EL (cell line): ENCODE measurements at regions not wholly inside any gene's neighbourhood (a gene's known extent, or its start where the extent isn't known, plus 50 kb on each side); places are given as distances from the start of the nearest gene placed in this dataset.
"Not testable (repeated sequence)": the region's sequence is repeated elsewhere in the genome, so short reads cannot be mapped to it uniquely, and the experiment has no call there.

Experiments used
- DNase-seq: peaks from one replicate; pipeline ENCODE4 v3.0.0-alpha.2; 2016

DNA sequence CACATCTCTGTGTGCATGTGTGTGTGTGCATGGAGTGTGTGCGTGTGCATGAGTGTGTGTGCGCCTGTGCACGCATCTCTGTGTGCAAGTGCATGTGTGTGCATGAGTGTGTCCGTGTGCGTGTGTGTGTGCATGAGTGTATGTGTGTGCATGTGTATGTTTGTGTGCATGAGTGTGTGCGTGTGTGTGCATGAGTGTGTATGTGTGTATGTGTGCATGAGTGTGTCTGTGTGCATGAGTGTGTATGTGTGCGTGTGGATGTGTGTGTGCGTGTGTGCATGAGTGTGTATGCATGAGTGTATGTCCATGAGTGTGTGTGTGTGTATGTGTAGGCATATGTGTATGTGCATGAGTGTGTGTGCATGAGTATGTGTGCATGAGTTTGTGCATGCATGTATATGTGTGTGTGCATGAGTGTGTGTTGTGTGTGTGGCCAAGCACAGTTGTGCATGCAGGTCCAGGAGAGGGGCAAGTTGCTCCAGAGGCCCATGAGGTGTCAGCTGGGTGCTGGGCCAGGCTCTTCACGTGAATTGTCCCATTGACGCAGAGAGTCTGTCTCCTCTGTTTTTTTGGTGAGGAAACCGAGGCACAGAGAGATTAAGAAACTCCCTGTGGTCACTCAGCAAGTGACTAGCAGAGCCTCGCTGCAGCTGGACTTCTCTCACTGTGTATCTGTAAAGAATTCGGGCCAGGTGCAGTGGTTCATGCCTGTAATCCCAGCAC is 75.5 kb downstream of the ASB1 start:
- DNase-seq, result no peak

DNA sequence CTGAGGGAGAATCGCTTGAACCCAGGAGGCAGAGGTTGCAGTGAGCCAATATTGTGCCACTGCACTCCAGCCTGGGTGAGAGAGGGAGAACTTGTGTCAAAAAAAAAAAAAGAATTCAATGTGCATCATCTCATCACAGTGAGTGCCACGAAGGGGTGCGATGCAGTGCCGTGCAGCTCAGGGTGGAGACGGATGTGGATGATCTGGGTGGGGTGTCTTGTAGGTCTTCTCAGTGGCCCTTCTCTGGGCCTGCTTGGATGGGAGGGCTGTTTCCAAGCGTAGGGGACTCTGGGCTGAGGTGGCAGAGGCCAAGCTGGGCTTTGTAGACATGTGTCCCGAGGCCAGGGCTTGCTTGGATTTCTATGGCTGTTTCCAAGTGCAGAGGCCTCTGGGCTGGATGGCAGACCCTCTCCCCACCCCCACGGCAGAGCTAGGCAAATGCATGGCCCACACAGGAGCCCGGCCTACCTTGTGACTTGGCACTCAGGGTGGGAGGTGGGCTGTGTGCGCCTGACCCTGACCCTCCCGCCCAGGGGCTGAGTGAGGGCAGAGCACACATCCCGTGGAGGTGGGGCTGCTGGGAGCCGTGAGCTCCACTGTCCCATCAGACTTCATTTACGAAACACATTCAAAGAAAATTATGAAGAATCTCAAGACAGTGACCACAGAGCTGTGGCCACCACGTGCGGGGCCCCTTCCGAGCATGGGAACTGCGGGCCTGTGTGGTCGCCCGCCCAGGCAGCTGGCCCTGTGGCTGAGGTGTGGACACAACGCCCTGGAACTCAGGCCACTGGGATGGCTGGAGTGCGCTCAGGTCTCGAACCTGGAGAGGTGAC is 76.4 kb downstream of the ASB1 start:
- no peak for DNase-seq

DNA sequence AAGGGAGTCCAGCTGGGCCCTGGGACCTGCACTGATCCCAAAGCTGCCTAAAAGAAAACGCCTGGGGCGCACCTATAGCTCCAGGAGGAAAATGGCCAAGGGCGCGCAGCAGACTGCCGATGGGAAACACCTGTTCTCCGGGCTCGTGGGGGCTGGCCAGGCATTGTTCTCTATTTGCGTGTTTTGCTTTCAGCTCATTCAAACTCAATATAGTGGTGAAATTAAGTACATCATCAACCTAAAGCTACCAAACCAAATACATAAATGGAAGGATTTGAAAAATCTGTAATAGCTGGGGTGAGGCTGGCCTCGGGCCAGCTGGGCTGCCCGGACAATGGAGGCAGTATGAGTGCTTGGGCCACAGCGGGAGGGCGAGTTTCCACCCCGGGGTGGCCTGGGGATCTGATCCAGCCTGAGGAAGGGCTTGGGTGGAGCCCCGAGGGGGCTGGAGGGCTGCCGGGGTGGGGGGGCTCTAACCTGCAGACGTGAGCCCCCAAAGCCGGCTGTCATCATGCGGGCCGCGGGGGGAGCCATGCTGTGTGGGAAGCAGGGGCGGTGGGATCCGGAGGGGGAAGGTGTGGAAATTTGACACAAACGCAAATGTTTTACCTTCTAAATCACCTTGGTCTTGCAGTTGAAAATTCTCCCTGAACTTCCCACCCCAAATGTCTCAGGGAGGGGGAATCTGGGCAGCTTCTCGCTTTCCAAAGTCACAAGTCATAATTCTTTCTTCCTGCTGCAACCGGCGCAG is 77.6 kb downstream of the ASB1 start:
- no peak for DNase-seq

DNA sequence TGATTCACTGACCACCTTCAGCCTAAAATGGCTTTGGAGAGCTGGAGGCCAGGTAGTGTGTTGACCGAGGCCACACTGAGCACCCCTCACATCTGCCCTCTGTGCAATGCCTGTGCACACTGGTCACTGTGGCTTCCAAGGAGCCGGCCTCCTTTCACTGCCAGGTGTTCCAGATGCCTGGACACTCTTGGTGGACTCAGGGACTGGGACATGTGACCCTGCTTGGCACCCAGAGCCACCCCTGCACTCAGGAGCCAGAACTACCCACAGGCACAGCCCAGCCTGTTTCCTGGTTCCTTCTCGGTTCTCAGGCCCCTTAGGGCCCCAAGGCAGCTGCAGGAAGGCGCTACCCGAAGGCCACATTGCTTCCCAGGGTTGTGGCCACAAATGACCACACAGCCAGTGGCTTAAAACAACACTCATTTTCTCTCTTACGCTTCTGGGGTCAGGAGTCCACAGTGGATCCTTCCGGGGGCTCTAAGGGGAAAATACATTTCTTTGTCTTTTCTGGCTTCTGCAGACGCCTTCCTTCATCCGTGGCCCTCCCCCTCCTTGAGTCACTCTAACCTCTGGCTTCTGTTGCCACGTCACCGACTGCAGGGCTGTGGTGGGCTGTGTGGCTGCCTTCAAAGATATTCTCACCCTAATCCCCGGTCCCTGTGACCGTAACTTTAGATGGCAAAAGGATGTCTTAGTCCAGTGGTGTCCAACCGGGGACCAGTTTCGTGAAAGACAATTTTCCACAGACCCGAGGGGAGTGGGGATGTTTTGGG is 78.6 kb downstream of the ASB1 start:
- peak; percentile 36 for DNase-seq

DNA sequence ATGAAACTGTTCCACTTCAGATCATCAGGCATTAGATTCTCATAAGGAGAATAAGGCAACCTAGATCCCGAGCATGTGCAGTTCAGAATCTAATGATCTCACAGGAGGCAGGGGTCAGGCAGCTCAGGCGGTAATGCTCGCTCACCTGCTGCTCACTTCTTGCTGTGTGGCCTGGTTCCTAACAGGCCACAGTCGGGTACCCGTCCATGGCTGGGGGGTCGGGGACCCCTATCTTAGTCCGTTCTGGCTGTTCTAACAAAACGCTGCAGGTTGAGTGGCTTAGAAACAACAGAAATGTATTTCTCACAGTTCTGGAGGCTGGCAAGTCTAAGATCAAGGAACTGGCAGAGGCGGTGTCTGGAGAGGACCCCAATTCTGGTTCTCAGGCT is 79.2 kb downstream of the ASB1 start:
- DNase-seq, result no peak

DNA sequence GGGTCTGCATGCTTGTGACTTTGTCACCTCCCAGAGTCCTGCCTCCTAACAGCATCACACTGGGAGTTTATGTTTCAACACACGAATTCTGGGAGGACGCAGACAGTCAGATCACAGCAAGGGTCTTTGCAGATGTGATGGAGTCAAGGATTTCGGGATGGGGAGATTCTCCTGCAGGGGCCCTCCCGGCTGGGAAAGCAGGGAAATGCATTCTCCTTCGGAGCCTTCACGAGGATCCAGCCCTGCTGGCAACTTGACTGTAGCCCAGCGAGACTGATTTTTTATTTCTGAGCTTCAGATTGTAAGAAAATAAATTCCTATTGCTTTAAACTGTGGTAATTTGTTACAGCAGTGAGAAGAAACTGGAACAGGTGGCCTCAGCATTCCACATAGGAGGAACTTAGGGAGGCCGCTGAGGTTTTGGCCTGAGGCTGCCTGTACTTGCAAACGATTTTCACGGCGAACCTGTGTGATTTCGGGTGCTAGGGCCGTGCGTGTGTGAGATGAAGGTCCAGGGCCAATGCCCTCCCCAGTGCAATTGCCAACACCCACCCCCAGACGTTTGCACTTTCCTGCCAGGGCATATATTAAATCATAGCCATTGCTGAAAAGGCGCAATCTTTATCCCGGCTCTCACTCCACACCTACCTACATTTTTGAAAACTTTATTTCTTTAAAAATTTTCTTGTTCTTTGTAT is 79.8 kb downstream of the ASB1 start:
- no peak for DNase-seq

DNA sequence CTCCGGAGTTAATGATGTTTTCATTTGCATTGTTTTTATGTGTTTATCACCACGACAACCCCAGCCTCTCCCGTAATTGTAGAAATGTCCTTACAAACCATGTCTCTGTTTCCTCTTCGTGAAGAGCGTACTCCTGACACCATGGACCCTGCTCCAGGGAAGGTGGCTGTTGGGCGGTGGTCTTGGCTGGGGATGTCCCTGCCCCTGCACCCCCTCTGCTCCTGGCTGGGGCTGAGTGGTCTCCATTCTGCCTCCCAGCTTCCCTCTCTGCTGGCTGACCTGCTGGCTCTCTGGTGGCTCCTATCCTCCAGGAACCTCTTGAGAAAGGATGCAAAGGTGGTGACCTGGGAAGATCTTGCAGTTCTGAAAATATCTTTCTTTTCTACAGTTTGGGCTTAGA is 81.1 kb downstream of the ASB1 start:
- DNase-seq, result no peak

DNA sequence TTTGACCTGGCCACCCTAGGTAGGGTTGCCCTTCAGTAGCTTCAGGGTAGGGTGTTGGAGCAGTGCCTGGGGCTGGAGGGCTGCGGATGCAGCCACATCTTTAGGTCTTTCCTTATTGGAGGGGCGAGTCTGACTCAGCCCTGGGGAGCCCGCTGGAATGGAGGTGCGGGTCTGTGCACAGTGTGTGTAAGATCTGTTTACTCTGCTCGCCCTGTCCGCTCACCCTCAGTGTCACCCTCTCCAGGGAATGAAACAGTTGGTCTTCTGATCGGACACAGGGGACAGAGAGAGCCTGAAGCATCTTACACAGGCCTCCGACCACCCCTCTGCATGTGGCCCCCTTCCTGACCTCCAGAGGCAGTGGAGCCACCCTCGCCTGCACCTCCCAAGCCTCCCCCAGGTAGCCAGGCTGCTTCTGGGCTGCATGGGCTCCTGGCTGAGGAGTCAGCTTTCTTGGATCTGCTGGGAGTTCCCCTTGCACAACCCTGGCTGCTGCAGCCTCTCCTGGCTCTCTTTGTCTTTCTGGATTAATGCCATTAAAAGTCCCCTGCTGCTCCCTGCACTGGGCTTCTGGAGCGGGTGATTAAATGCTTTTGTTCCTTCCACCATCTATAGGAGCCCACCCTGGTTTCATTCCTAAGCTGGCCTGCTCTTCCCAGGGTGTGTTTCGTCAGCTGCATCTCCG is 82.6 kb downstream of the ASB1 start:
- no peak for DNase-seq

DNA sequence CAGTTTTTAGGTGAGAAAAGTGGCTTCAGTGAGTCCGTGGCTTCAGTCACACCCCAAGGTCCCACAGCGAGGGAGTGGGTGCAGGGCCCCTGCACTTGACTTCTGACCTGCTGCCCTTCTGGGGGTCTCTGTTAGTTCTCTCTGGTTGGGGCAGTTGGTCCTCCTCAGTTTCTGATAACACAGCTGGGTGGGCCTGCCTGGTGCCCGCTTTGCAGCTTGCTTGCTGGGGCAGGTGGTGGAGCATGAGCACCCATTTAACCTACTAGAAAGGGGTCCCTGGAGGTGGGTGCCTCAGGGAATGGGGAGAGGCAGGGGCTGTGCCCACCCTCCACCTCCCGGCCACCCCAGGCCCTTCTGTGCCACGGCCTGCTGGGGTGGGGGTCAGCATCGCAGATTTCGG is 83.2 kb downstream of the ASB1 start:
- no peak for DNase-seq

DNA sequence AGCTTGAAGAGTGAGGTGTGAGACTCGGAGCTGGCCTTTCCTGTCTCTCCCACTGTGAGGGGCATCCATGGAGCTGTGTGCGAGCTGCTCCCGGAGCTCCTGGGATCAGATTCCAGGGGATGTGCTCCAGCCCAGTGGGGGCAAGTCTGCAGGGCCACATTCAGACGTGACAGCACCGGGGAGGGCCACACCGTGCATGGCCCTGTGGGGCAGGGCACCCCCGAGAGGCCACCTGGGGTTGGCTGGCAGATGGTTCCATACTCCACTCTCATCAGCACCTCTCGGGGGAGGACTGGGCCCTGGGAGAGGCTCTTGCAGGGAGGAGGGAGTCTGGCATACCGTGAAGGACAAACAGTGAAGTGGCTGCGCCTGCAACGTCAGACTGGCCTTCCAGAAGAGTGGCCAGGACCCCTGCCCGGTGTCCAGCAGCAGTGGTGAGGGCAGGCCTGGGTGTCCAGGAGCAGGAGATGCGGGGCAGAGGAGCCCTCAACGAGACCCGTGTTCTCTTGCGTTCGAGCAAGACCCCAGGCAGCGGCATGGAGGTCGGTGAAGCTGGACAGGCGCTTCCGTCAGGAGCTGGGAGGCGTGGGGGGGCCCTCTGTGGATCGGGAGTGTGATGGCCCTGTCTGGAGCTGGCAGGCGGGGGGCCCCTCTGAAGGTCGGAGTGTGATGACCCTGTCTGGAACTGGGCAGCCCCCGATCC is 84.3 kb downstream of the ASB1 start:
- DNase-seq, result no peak

DNA sequence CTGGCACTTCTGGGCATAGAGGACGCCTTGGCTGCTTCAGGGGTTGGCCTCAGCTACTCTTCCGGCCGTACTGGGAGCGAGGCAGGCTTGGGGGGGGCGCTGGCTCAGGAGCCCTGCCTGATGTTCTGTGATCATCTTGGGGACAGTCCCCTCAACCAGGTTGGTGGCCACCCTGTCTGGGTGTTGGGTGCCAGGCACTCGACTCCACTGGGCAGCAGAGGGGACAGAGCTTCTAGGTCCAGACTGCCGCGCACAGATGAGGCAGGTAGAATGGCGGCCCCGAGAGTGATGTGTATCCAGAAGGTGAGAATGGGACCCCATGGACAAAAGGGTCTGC is 84.9 kb downstream of the ASB1 start:
- no peak for DNase-seq

DNA sequence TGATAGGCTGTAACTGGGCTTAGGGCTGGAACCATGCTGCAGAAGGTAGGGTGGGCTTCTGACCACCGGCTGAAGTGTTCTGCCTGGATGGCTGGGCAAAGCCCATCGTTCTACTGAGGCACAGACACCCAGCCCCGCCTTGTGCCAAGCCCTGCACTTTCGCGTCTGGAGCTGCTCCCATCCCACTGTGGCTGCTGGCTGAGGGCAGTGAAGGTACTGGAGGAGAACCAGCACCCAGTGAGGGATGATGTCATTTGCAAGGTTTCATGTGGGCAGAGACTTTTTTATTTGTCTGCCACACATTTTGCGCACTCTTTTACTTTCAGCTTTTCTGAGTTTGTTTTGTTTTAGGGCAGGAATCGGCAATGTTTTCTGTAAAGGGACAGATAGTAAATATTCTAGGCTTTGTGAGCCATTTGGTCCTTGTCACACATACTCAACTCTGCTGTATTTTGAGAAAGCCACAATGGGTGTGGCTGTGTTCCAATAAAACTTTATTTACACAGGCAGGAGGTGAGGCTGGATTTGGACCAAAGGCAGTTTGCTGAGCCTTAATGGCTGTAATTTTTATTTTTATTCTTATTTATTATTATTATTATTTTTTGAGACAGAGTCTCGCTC is 85.6 kb downstream of the ASB1 start:
- no peak for DNase-seq

DNA sequence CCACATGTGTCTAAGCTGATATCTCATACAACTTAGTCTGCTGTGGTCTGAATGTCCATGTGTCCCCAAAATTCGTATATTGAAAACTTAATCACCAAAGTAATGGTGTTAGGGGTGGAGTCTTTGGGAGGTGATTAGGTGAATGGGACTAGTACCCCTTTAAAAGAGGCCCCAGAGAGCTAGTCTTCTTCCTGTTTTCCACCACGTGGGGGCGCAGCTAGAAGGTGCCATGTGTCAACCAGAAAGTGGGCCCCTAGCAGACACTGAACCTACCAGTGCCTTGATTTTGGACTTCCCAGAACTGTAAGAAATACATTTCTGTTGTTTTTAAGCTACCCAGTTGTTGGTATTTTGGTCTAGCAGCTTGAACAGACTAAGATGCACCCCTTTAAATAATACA is 86.6 kb downstream of the ASB1 start:
- DNase-seq, result peak; percentile 65

DNA sequence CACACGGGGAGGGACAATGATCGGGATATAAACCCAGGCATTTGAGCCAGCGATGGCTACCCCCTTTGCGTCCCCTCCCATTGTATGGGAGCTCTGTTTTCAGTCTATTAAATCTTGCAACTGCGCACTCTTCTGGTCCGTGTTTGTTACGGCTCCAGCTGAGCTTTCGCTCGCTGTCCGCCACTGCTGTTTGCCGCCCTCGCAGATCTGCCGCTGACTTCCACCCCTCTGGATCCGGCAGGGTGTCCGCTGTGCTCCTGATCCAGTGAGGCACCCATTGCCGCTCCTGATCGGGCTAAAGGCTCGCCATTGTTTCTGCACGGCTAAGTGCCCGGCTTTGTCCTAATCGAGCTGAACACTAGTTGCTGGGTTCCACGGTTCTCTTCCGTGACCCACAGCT is 87.3 kb downstream of the ASB1 start:
- DNase-seq, result not testable (repeated sequence)

DNA sequence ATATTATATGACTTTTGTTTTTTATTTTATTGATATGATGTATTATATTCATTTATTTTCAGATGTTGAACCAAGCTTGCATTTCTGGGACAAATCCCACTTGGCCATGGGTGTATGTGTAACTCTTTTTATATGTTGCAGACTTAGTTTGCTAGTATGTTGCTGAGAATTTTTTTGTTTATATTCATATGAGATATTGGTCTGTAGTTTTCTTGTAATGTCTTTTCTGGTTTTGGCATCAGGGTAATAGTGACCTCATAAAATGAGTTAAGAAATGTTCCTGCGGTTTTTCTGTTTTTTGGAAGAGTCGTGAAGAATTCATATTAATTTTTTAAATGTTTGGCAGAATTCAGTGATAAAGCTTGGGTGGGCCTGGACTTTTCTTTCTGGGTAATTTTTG is 88.7 kb downstream of the ASB1 start:
- peak; percentile 18 for DNase-seq

DNA sequence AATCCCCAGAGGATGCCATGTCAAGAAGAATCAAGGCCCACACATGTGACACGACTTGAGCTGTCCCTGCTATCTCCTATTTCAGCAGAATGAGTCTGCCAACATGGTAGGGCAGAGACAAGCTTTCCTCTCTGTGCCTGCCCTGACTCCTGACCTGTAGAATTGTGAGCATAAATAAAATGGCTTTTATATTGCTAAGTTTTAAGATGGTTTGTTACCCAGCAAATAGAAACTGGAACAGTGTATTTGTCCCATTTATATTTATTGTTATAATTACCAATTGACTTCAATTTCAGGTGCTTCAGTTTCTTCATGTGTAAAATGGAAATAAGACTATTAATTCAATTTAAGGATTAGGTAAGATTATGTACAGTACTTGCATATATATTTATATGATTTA is 90.5 kb downstream of the ASB1 start:
- DNase-seq, result no peak

DNA sequence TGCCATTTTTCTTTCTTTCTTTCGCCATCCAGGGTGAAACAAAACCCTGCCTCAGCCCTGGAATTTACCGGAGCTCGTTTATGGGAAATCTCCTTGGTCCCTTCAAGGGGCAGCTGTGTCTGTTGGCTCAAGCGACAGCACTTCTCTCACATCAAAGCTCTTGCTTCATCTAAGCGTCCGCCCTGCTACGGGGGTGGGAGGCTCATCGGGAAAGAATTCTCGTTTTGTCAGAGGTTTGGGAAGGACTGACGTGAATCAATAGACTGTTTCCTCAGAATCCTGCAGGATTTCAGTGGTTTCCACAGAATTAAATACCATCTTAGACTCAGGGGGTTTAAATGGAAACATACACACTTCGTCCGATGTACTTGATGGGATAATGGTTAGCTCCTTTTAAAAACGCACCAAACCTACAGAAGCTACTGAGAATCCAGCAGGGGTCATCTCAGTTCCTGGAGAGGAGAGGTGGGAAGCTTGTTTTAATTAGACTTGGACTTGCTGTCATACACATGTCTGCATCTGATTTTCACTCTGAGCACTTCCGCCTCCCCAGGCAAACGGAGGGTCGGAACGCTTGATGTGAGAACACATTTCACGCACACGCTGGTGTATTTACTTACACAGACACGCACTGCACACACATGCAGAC is 91.6 kb downstream of the ASB1 start:
- DNase-seq, result peak; percentile 86

DNA sequence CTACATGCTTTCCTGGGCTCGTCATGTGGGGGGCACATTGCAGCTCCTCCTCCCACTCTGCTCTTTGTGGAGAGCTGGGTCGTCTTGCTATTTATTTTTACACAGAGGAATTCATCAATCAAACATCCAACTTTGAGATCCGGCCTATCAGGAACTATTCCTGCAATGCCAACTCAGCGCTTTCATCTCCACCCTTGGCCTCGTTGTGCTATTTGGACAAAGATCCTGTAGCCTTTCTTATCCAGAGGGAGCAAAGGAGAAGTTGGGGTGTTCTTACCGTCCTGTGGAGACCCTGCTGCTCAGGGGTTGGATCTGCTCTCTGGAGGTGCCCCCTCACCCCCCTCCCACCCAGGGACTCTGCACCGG is 92.1 kb downstream of the ASB1 start:
- no peak for DNase-seq

DNA sequence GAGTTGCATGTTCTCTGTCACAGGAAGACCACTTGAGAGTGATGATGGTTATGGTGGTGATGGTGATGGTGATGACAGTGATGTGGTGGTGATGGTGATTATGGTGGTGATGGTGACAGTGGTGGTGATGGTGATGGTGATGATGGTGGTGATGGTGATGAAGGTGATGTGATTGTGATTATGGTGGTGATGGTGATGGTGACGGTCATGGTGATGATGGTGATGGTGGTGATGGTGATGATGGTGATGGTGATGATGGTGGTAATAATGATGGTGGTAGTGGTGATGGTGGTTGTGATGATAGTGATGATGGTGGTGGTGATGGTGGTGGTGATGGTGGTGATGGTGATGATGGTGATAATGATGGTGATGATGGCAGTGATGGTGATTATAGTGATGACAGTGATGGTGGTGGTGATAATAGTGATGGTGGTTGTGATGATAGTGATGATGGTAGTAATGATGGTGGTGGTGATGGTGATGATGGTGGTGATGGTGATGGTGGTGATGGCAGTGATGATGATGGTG is 93.7 kb downstream of the ASB1 start:
- DNase-seq, result no peak

DNA sequence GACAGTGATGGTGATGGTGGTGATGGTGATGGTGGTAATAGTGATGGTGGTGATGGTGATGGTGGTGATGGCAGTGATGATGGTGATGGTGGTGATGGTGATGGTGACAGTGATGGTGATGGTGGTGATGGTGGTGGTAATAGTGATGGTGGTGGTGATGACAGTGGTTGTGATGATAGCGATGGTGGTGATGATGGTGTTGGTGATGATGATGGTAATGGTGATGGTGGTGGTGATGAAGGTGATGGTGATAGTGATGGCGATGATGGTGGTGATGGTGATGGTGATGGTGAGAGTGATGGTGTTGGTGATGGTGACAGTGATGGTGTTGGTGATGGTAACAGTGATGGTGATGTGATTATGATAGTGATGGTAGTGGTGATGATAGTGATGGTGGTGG is 94.3 kb downstream of the ASB1 start:
- DNase-seq, result no peak
